DND-41 (cell line): ENCODE measurements at regions not wholly inside any gene's neighbourhood (a gene's known extent, or its start where the extent isn't known, plus 50 kb on each side); places are given as distances from the start of the nearest gene placed in this dataset.
A peak's percentile ranks its signal among the peaks of the same experiment; 100 is the strongest.

Experiments
- ATAC-seq: fragments of 200-7000 bp; cut with Tn5 transposase; 3 replicates; pipeline ENCODE4 v1.9.1; 2021; ENCODE audit warnings: low read depth; ENCODE audit not compliant: insufficient read depth
- DNase-seq: peaks from one replicate; pipeline ENCODE4 v3.0.0-alpha.2; 2020
- H2AFZ ChIP-seq: 2 replicates; pipeline ENCODE4 v1.6.0; 2012; ENCODE audit warnings: low read depth, low read length
- H3K27ac ChIP-seq: 2 replicates; pipeline ENCODE4 v1.5.1; 2012; ENCODE audit warnings: low read length, inconsistent platforms
- H3K27me3 ChIP-seq: fragments of 200-600 bp; sonication (generic); 2 replicates; pipeline ENCODE4 v1.6.0; 2012; ENCODE audit warnings: low read length, mild to moderate bottlenecking, inconsistent platforms; ENCODE audit not compliant: insufficient read depth, poor library complexity
- H3K36me3 ChIP-seq: 2 replicates; pipeline ENCODE4 v1.5.1; 2012; ENCODE audit warnings: low read length, inconsistent platforms; ENCODE audit not compliant: insufficient read depth
- H3K4me1 ChIP-seq: 2 replicates; pipeline ENCODE4 v1.5.1; 2012; ENCODE audit warnings: mild to moderate bottlenecking, low read length; ENCODE audit not compliant: insufficient read depth
- H3K4me2 ChIP-seq: 2 replicates; pipeline ENCODE4 v1.6.0; 2012; ENCODE audit warnings: mild to moderate bottlenecking, moderate library complexity, low read length, inconsistent platforms; ENCODE audit not compliant: insufficient read depth
- H3K4me3 ChIP-seq, 2 experiments: fragments of 200-600 bp in 1 of 2; shearing (Covaris generic) in 1 of 2; 2 replicates each; pipeline ENCODE4 v1.5.1; 2012 to 2016; ENCODE audit warnings: inconsistent platforms in 2 of 2, low read length in 2 of 2, mild to moderate bottlenecking in 2 of 2, low read depth in 1 of 2, moderate library complexity in 1 of 2
- H3K79me2 ChIP-seq: 2 replicates; pipeline ENCODE4 v1.6.0; 2012; ENCODE audit warnings: low read length, inconsistent platforms; ENCODE audit not compliant: insufficient read depth
- H3K9ac ChIP-seq: 2 replicates; pipeline ENCODE4 v1.6.0; 2012; ENCODE audit warnings: low read depth, mild to moderate bottlenecking, inconsistent platforms, low read length, moderate library complexity
- H3K9me3 ChIP-seq: 2 replicates; pipeline ENCODE4 v1.5.1; 2012; ENCODE audit warnings: low read length, moderate library complexity, mild to moderate bottlenecking, inconsistent platforms; ENCODE audit not compliant: insufficient read depth, severe bottlenecking
- H4K20me1 ChIP-seq: 2 replicates; pipeline ENCODE4 v1.6.0; 2012; ENCODE audit warnings: low read length; ENCODE audit not compliant: insufficient read depth
- CTCF ChIP-seq: IDR thresholded peaks from 2 replicates; pipeline ENCODE4 v1.5.1; 2012; ENCODE audit warnings: borderline replicate concordance, low read length, moderate library complexity, mild to moderate bottlenecking; ENCODE audit not compliant: poor library complexity, severe bottlenecking; ENCODE audit errors: extremely low read depth
- EZH2 ChIP-seq: IDR thresholded peaks from 3 replicates; pipeline ENCODE4 v1.6.1; 2012; ENCODE audit warnings: borderline replicate concordance, low read depth, mild to moderate bottlenecking, moderate library complexity, low read length, inconsistent platforms; ENCODE audit not compliant: severe bottlenecking

DNA sequence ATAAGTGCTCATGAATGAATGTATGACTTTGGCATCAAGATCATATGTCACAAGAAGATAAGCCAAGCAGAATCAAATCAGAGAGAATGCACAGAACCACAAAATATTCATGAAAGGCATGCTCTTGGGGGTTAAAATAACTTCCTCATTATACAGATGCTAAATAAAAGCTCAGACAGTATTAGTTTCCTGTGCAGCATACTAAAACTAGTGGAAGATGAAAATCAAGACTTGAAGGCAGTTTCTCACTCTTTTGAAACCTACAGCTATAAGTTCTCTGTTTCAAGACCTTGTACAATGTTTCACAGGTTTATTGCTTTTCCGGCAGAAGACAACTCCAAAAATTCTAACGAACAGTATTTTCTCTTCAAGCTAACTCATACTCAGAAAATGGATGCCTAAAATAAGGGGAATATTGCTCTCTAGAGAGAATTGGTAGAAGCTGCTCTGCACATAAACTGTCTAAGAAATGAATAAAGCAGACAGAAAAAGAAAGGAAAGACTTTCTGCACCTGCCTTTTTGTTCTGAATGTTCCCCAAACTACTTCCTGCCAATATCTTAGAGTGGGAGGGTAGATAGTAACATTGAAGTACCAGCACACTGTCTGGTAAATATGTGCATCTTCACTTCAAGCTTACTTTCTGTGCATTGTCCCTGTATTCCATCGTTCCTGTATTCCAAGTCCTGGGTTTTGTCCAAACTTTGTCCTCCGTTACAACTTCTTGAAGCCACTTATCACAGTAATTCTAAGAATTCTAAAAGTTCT is 639.4 kb upstream of the FAT3 start:
- TF ChIP-seq CTCF (no peak), EZH2 (no peak)
- Histone ChIP-seq H3K4me1 (no peaks in the 10 kb centered on the region), H4K20me1 (no peaks in the 10 kb centered on the region), H3K79me2 (no peaks in the 10 kb centered on the region), H3K27me3 (no peaks in the 10 kb centered on the region), H3K27ac (no peak overlapping the region), H3K9me3 (no peaks in the 10 kb centered on the region), H2AFZ (no peak overlapping the region), H3K4me2 (no peak overlapping the region), H3K9ac (no peak overlapping the region), H3K4me3 (no peak overlapping the region), H3K36me3 (no peaks in the 10 kb centered on the region)
- ATAC-seq (peak; percentile 53; the same call in 2 of the 3 replicates), DNase-seq (no peak)

- H4K20me1 ChIP-seq: no peaks in the 10 kb centered on the region
- no peaks in the 10 kb centered on the region for H3K27me3 ChIP-seq
- H3K36me3 ChIP-seq: no peaks in the 10 kb centered on the region
- no peak overlapping the region for H3K4me3 ChIP-seq
- no peak overlapping the region for H2AFZ ChIP-seq
- no peak overlapping the region for H3K27ac ChIP-seq
- H3K79me2 ChIP-seq: no peaks in the 10 kb centered on the region
- TF ChIP-seq EZH2 (no peak), CTCF (no peak)
- no peak for ATAC-seq
- no peaks in the 10 kb centered on the region for H3K4me1 ChIP-seq
- no peak for DNase-seq
- no peaks in the 10 kb centered on the region for H3K9me3 ChIP-seq
- H3K9ac ChIP-seq: no peak overlapping the region
- no peak overlapping the region for H3K4me2 ChIP-seq
These were observed 661.4 kb upstream of the FAT3 start for GRCh38 chr11:91563176-91563575.

GRCh38 chr11:91560434-91560833 is 664.2 kb upstream of the FAT3 start:
- no peak overlapping the region for H2AFZ ChIP-seq
- H3K4me1 ChIP-seq: no peaks in the 10 kb centered on the region
- no peaks in the 10 kb centered on the region for H3K36me3 ChIP-seq
- no peaks in the 10 kb centered on the region for H4K20me1 ChIP-seq
- H3K79me2 ChIP-seq: no peaks in the 10 kb centered on the region
- ATAC-seq: no peak
- TF ChIP-seq EZH2: no peak
- TF ChIP-seq CTCF: no peak
- H3K27me3 ChIP-seq: no peaks in the 10 kb centered on the region
- H3K9ac ChIP-seq: no peak overlapping the region
- no peak for DNase-seq
- no peaks in the 10 kb centered on the region for H3K9me3 ChIP-seq
- no peak overlapping the region for H3K4me2 ChIP-seq
- H3K27ac ChIP-seq: no peak overlapping the region
- no peak overlapping the region for H3K4me3 ChIP-seq

DNA sequence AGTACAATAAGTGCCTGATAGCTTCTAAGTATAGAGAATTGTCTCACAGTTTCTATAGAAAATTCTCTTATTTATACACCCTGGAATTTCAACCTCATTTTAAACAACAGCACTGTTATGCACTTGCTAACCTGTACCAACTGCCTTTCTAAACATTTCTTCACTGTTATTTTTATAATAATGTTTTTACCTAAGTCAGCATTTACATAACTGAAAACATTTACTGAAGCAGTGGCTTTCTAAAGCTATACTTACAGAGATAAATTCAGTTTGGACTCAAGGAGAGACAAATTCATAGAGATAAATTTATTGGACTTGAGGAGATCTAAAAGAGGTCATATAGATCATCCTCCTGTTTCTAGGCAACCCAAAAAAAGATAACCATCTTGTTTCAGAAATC is 686.6 kb upstream of the FAT3 start:
- DNase-seq: no peak

More for the DNA sequence above, 686.6 kb upstream of the FAT3 start:
- TF ChIP-seq CTCF: no peak
- no peak for TF ChIP-seq EZH2
- Histone ChIP-seq H3K4me1 (no peaks in the 10 kb centered on the region), H3K27me3 (no peaks in the 10 kb centered on the region), H3K9ac (no peak overlapping the region), H3K4me3 (no peak overlapping the region), H3K36me3 (no peaks in the 10 kb centered on the region), H2AFZ (no peak overlapping the region), H3K27ac (no peak overlapping the region), H3K4me2 (no peak overlapping the region), H3K9me3 (no peaks in the 10 kb centered on the region), H3K79me2 (no peaks in the 10 kb centered on the region), H4K20me1 (no peaks in the 10 kb centered on the region)
- no peak for ATAC-seq
